GM21367 (cell line): ENCODE measurements at regions not wholly inside any gene's neighbourhood (a gene's known extent, or its start where the extent isn't known, plus 50 kb on each side); places are given as distances from the start of the nearest gene placed in this dataset.
"Not testable (repeated sequence)": the region's sequence is repeated elsewhere in the genome, so short reads cannot be mapped to it uniquely, and the experiment has no call there.

Experiments
- ATAC-seq: cut with Tn5 transposase; IDR thresholded peaks from one replicate; pipeline ENCODE4 v1.9.1; 2021; ENCODE audit not compliant: unreplicated experiment

DNA sequence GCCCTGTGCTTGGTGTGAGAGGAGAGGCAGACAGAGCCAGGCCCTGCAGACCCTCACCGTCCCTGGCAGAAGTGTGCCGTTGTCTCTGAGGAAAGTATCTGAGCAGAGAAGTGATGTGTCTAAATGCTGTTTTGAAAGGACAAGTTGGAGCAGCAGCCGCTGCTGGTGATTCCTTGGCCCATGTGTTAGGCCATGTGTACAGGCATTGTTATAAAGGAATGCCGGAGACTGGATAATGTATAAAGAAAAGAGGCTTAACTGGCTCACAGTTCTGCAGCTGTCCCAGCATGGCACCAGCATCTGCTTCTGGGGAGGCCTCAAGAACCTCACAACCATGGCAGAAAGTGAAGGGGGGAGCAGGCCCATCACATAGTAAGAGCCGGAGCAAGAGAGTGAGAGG, 334.6 kb upstream of the ATP10A start:
- ATAC-seq, result no peak

DNA sequence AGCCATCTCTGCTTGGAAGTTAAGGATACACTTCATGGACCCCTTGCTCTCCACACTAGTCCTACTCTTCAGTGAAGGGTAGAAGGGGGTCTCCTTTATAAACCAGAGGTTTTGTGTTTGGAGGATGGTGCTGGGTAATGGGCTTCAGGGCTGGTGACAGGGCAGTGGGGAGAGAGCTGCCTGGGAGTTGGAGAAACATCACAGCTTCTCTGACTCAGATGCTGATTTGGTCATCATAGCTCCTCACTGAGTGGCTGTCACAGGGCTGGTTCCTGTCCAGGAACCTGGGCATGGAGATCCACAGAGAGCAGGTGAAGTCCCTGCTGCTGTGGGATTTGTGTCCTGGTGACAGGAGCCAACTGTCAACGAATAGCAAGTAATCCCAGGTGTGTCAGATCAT, 333.9 kb upstream of the ATP10A start:
- ATAC-seq, result no peak

DNA sequence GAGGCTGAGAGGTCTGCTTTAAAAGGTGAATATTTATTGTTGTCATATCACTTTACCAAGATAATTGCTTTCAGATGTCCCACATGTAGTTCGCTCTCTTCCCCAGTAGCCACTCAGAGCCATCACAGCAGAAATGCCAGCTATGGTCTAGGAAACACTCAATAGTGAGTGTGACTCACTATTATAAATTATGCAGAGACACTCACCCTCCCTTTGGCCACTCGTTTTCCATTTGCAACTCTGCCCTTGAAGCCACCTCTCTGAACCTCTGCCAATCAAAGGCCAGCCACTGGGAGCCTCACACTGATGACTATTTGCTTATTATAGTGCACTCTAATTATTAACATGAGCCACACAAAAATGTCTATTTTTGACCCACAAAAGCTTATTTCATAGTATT, 328.1 kb upstream of the ATP10A start:
- no peak for ATAC-seq

DNA sequence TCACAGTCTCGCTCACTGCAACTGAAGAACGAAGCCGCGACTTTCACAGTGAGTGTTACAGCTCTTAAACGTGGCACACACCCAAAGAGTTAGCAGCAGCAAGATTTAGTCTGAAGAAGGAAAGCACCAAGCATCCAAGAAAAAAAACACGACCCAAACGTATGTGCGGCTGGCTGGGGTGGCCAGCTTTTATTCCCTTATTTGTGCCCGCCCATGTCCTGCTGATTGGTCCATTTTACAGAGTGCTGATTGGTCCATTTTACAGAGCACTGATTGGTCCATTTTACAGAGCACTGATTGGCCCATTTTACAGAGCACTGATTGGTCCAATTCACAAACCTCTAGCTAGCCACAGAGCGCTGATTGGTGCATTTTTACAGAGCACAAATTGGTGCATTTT, 323.0 kb upstream of the ATP10A start:
- ATAC-seq, result not testable (repeated sequence)

DNA sequence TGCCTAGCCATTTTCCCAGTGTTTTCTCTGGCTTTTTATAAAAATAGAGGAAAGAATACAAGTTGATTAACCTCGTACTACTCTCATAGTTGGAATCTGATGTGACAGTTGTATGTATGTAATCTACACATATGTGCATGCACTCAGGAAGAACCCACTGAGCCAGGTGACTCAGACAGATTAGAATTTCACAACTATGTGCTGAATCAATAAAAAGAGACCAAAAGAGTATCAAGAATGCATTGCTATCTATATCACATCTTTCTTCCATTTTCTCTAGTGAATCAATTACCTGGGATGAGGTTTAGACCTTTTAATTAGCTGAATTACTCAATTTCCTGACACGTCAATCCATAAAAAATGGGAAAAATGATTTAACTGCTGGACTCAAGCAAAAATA, 319.3 kb upstream of the ATP10A start:
- ATAC-seq, result no peak

DNA sequence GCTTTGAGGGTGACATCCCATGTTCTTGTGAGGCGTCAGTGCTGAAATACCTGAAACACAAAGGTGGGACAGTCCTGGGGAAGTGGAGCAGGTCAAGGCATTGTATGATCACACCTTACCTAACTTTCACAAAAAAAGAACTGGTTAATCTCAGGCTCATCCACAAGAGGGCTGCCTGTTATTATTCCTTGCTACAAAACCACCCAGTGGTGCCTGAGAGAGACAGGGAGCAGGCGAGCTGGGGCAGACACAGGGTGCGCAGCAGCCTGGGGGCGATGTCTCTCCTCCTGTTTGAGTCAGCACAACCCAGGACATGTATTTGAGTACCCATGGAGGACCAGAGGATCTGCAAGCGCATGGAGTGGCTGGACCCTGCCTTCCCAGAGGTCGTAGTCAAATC, 316.8 kb upstream of the ATP10A start:
- no peak for ATAC-seq

DNA sequence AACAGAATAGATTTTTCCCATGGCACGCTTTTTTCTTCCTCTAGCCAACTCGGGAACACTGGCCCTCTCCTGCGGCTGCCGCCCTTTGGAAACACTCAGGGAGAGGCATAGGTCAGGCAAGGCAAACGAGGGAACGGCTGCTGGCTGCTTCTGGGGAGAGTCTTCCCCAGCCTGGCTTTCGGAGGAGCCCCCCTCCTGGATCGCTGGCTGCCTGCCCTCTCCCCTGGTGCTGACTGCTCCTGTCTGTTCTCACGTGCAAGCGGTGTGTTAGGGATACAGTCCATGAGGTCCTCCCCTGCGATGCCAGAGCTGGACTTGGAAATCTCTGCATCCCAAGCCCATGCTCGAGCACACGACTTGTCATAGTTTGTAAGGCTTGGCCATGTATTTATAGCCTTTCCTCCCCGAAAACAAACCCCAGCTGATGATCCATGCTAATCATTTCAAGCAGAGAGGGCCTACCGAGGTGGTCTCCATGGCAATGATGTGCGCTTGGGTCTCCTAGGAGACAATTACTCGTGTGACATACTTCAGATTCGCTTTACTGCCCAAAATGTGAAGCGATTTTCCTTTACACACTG, 315.6 kb upstream of the ATP10A start:
- no peak for ATAC-seq

DNA sequence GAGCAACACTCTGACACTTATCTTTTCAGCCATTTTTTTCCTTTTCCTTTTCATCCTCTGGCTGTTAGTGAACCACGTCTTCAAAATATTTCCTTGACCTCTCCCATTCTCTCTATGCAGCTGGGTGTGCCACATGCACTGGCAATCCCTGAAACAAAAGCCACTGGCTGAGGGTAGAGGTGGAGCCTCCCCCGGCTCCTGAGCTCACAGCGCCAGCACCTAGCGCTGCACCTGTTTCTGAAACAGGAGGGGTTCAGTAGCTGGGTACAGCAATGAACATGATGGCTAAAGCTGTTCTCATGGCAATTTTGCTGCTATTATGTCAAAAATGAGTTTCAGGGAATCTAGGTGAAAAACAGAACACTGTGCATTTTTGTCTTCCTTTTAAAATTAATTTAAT, 314.7 kb upstream of the ATP10A start:
- ATAC-seq, result no peak

DNA sequence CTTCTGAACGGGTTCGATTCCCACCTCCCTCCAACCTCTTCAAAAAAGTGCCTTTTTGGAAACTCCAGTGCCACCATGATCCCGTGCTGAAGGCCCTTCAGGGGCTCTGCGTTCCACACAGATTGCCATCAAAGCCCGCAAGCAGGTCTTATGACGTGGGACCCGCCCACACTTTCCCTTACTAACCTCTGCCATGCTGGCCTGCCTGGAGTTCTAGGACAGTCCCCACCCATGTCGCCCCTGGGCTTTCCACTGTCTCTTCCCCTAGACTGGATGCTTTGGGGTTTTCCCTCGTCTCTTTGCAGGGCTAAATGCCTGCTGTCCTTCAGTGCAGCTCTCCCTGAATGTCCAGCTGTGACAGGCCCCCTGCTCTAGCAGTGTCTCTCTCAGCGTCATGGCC, 313.7 kb upstream of the ATP10A start:
- ATAC-seq, result no peak

DNA sequence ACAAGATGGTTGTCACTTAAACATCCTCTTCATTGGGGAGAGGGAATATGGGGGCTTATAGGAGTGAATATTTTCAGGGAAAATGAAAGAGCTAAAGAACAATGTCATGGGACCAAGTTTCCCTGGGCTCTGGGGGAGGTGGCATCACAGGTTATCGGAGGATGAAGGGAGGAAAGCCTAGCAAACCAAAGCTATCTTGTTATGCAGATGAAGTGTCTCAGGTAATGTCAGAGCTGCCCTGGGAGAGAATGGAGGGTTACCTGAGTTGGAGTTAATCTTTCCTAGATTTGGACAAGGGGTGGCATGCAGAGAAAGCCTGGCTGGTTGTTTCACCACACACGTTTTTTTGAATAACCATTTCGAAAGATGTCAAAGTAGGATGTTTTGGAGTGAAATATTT, 308.1 kb upstream of the ATP10A start:
- ATAC-seq, result no peak

DNA sequence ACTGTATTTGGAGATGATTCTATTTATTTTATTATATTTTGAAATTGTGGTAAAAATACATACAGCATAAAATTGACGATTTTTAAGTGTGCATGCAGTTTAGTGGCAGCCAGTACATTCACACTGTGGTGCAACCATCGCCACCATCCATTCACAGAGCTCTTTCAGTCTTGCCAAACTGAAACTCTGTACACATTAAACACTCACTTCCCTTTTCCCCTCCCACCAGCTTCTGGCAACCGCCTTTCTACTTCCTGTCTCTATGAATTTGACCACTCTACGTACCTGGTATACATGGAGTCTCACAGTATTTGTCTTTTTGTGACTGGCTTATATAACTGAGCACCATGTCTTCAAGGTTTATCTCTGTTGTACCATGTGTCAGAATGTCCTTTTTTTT, 303.3 kb upstream of the ATP10A start:
- ATAC-seq, result no peak

DNA sequence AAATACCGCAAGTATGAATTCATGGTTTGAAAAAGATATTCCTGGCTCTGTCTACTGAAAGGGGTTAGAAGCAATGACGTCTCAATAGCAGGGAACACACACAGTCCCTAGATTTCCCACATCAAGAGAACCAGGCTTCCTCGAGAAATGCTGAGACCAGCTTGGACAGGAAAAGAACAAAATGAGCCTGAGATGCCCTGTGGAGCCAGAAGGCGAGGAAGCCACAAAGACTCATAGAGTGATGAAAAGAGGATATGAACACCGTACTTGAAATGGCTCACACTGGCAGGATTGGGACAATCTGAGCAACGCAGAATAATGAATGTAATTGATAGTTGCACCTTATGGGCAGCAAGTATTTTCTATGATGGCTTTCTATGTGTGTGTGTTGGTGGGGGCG, 302.4 kb upstream of the ATP10A start:
- ATAC-seq, result no peak

DNA sequence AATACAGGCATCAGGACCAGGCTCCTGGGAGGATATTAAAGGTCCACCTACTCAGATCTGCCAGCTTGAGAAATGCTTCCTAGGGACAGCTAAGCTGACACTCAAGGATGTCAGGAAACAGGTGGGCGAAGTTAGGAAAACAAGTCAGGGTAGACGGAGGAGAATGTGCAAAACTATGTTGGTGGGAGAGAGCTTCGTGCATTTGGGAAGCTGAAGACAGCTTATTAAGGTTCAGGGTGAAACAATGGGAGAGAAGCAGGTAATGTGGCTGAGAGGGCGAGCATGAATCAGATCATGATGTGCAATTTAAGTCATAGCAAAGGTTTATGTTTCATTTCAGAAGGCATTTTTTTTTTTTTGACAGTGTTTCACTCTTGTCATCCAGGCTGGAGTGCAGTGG, 297.2 kb upstream of the ATP10A start:
- ATAC-seq, result no peak

DNA sequence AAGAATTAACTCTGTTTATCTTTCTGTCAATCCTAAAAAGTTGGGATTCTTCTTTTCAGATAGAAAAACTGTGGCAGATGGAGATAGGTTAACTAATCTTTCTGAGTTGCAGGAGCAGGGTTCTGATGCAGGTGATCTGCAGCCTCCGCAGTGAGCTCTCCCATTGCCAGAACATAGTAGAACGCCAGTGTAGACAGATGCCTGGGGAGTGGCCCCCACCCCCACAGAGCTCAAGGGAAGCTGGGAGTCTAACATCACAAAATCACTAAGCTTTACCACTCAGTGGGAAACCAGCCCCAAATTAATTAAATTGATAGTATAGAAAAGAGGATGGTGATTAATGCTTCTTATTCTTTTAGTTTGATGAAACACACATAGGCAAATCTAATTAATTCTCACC, 295.0 kb upstream of the ATP10A start:
- no peak for ATAC-seq

DNA sequence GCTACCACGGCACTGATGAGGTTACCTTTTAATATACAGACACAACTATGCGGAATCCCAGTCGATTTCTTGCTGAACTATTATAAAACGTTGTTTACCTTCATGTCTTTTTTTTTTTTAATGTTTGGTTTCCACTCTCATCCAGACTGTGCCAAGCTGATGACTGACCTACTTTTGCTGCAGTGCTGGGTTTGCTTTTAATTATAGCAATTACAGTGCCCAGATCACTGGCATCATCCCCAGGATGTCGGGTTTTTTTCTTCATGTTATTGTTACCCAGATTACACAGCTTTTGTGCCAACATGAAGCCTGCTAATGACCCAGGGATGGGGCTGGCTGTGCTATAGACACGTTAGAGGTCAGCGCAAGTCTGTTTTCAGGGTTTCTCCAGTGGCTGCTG, 294.0 kb upstream of the ATP10A start:
- no peak for ATAC-seq

DNA sequence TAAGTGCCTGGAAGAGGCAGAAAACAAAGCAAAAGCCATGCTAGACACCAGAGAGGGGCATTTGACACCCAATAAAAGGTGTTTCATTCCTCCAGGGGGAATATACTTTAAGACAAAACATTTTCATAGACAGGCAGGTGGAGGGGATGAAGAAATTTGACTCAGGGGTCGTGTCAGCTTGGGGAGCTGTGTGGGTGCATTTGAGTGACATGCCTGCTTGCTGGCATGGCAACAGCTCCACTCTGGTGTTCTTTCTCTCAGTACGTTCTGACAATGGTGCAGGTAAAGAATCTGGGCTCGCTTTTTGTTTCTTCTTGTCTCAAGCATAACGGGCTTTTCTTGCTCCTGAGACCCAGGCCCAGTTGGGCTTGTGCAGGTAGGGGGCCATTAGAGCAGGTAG, 292.9 kb upstream of the ATP10A start:
- ATAC-seq, result no peak

DNA sequence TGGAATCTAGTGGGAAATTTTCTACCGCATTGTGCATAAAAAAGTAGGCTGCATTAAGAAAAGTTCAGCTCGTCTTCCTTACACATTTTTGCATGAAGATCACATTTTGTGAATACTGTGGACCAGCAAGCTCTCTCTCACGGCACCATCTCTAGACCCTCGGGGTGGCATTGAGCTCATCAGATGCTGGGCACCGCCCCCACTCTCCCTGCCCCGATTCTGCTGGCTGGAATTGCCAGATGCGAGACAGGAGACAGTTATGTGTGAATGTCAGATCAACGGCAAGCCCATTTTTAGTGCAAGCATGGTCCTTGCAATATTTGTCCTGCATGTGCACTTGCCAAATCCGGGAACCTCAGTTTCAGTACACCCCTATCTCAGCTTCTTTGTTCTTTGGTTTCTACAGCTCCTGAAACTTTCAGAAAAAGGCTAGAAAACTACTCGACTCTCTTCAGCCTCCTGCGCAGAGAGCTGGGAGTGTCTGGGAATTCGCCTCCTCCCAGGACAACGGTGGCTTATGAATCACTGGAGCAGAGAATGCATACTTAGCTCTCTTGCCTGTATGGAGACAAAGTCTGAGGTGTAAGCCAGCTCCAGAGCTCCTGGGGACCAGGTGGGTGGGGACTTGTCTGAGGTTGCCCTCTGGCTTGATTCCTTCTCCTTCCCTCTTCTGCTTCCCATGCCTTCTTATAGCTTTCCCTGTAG, 285.2 kb upstream of the ATP10A start:
- ATAC-seq, result no peak

DNA sequence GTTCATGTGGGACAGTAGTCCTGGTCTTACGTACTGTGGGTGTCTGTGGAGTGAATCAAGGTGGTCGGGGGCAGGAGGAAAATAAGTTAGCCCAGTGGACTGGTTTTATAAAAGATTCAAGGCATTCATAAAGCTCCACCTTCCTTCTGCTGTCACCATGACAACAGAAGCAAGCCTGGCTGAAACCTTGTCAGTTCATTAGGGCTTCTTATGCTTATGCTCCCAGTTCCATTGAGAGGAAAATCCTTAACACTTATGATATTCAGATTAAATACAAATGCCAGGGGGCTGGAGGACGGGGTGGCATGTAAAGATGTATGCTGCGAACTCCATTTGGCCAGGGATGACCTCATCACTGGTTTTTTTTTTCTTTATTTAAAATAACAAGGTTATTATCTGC, 283.1 kb upstream of the ATP10A start:
- ATAC-seq, result no peak

DNA sequence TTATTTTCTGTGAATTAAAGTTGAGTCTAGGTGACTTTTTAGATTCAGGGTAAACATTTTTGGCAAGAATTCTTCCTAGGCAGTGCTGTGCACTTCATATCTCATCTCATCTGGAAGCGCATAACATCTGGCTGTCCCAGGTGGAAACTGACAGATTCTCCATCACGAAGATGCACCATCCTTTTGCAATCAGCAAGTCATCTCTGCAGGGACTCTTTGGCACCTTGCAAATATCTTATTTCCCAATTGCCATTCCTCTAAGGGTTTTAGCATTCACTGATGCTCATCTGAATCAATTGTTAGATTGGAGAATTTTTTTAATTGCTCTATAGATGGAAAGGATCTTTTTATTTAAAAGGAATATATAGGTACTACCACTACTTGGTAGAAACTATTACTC, 282.7 kb upstream of the ATP10A start:
- no peak for ATAC-seq

DNA sequence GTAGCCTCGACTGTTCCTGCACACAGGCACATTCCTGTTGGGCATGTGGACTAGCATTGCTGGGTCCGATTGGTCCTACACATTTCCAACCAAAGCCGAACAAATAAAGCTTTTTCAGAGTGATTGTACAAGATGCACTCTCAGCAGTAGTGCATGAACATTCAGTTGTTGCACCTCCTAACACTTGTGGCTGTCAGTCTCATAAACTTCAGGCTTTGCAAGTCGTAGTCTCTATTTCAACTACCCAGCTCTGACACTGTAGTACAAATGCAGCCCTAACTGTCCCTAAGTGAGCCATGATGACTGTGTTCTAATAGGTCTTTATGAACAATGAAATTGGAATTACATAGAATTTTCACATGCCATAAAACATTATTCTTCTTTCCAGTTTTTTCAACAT, 281.7 kb upstream of the ATP10A start:
- no peak for ATAC-seq

DNA sequence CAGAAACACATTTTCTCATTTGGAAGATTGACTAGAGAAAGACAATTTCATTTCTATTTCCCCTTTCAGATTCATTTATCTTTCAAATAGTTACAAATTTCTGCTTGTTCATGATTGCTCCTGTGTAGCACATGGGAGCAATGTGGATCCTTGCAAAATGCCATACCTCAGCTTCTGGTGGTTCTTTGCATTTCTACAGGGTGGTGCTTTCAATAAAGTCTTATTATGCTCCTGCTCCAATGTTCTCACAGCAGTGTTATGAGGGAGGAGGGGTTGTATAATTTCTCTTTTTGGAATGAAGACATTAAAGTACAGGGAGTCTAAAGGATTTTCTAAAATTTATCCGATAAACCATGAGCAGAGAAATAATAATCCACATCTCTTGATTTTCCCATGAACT, 280.1 kb upstream of the ATP10A start:
- no peak for ATAC-seq

DNA sequence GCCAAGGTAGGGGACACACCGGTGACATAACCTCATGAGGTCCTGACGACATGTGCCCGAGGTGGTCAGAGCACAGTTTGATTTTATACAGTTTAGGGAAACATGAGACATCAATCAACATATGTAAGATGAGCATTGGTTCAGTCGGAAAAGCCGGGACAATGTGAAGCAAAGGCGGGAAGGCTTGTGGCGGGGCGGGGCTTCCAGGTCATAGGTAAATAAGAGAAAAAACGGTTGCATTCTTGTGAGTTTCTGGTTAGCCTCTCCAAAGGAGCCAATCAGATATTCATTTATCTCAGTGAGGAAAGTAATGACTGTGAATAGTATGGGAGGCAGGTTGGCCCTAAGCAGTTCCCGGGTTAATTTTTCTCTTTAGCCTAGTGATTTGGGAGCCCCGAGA, 271.7 kb upstream of the ATP10A start:
- ATAC-seq, result no peak

DNA sequence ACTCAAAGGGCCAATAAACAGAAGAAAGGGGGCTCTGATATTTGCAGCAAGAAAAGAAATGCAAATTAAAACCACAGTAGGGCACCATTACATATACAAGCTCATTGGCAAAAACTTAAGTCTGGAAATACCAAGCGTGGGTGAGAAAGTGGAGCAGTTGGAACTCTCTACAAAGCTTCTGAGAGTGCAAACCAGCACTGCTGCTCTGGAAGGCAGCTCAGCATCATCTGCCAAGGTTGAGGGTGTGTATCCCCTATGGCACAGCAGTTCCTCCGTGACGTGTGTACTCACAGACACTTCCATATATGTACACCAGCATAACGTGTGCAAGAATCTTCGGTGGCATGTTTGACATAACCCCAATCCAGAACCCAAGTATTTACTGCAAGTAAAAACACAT, 271.0 kb upstream of the ATP10A start:
- no peak for ATAC-seq
